HG02938 (cell line): ENCODE measurements at regions not wholly inside any gene's neighbourhood (a gene's known extent, or its start where the extent isn't known, plus 50 kb on each side); places are given as distances from the start of the nearest gene placed in this dataset.
"Not testable (repeated sequence)": the region's sequence is repeated elsewhere in the genome, so short reads cannot be mapped to it uniquely, and the experiment has no call there.

Experiments
- ATAC-seq: cut with Tn5 transposase; IDR thresholded peaks from one replicate; pipeline ENCODE4 v1.9.1; 2021; ENCODE audit warnings: mild to moderate bottlenecking, moderate library complexity; ENCODE audit not compliant: unreplicated experiment

- no peak for ATAC-seq
Measured at GRCh38 chr5:127213231-127213630, 77.4 kb upstream of the MEGF10 start.

- no peak for ATAC-seq
Measured at GRCh38 chr5:127216143-127216542, 74.5 kb upstream of the MEGF10 start.

GRCh38 chr5:127216898-127217675, 73.5 kb upstream of the MEGF10 start:
- no peak for ATAC-seq

GRCh38 chr5:127221936-127222335, 68.7 kb upstream of the MEGF10 start:
- ATAC-seq: not testable (repeated sequence)

- ATAC-seq: peak; percentile 63
Measured at GRCh38 chr5:127222571-127223156, 67.9 kb upstream of the MEGF10 start.

- no peak for ATAC-seq
Measured at GRCh38 chr5:127223256-127223974, 67.2 kb upstream of the MEGF10 start.

- ATAC-seq: no peak
Measured at GRCh38 chr5:127227881-127228280, 62.7 kb upstream of the MEGF10 start.

- ATAC-seq: no peak
Measured at GRCh38 chr5:127228540-127229184, 61.9 kb upstream of the MEGF10 start.

GRCh38 chr5:127229185-127229889, 61.3 kb upstream of the MEGF10 start:
- ATAC-seq: peak; percentile 74

- no peak for ATAC-seq
Measured at GRCh38 chr5:127231118-127231517, 59.5 kb upstream of the MEGF10 start.

GRCh38 chr5:127233590-127233989, 57.0 kb upstream of the MEGF10 start:
- no peak for ATAC-seq

GRCh38 chr5:127235136-127235535, 55.5 kb upstream of the MEGF10 start:
- ATAC-seq: no peak

GRCh38 chr5:127236254-127236653, 54.3 kb upstream of the MEGF10 start:
- no peak for ATAC-seq
